GM18951 (cell line): ENCODE measurements at regions not wholly inside any gene's neighbourhood (a gene's known extent, or its start where the extent isn't known, plus 50 kb on each side); places are given as distances from the start of the nearest gene placed in this dataset.

Source experiments
- POLR2A ChIP-seq: IDR thresholded peaks from 4 replicates; pipeline ENCODE4 v1.6.1; 2011; ENCODE audit warnings: mild to moderate bottlenecking; ENCODE audit not compliant: insufficient read length, insufficient read depth; ENCODE audit errors: extremely low read depth
- in situ Hi-C: fragments of 300-500 bp; cut with MboI; formaldehyde crosslinking; loops from one replicate; pipeline ENCODE4 v1.12.0; 2022; ENCODE audit warnings: low sequenced_read_pairs, mixed read lengths, inconsistent platforms; ENCODE audit not compliant: unreplicated experiment

DNA sequence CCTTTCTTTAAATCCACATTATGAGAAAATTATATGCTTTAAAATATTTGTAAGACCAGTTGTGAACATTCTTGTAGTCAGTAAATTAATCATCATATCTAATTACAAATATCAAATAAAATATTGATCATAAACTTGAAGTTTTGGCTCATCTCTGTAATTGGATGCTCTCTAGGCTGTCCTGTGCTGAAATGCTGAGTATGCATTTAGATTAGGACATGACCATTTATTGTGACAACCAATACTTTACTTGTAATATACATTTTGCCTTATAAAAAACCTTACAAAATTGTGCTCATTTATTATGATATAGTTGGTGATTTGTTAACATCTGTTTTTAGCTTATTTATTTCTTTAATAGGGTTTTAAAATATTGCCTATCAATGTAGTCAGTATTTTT lies 116.1 kb upstream of the DOCK10 start:
- in situ Hi-C loops, result no loop called here
- no peak for TF ChIP-seq POLR2A

DNA sequence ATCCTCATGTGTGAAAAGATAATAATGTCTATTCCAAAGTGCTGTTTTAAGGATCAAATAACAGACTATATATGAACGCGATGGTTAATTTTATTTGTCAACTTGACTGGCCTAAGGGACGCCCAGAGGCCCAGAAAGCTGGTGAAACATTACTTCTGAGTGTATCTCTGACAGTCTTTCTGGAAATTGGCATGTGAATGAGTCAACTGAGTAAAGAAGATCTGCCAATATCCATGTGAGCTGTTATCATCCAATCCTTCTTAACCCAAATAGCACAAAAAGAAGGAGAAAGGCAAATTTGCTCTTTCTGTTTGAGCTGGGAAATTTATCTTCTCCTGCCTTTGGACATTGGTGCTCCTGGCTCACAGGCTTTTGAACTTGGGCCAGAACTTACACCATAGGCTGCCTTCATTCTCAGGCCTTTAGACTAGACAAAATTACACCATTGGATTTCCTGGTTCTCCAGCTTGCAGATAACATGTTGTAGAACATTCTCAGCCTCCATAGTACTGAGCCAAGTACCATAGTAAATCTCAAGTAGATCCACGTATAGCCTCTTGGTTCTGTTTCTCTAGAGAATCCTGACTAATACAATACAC lies 114.7 kb upstream of the DOCK10 start:
- no peak for TF ChIP-seq POLR2A
- in situ Hi-C loops, result no loop called here

DNA sequence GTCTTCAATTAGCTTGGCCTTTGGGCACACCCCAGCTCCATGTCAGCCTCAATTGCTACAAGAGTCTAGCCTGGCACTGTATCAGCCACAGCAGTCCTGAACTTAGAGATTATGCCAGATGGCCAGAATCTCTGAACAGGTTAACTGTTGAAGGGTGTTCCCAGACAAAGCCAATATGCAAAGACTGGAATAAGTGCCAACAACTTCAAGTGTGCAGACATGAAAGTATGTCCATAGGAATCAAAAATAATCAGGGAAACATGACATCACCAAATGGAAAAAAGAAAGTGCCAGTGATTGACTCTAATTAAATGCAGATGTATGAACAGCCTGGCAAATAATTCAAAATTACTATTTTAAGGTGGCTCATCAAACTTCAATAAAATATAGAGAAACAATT lies 98.5 kb upstream of the DOCK10 start:
- in situ Hi-C loops, result no loop called here
- no peak for TF ChIP-seq POLR2A

DNA sequence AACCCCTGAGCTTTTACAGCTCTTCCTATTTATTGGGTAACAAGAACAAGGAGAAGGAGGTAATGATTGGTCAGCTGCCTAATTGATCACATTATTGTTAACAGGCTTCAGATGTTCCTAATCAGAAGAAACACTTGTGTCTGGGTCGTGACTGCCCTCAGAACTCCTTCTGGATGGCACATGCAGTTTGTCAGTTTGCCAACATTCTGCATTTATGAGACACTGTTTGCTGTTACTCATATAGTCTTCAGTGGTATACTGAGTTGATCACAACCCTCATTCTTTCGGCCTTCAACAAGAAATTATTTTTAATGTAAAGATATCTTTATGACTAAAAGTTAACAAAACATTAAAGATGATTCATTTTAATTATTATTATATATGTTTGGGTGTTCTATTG lies 95.7 kb upstream of the DOCK10 start:
- no peak for TF ChIP-seq POLR2A
- in situ Hi-C loops, result no loop called here

DNA sequence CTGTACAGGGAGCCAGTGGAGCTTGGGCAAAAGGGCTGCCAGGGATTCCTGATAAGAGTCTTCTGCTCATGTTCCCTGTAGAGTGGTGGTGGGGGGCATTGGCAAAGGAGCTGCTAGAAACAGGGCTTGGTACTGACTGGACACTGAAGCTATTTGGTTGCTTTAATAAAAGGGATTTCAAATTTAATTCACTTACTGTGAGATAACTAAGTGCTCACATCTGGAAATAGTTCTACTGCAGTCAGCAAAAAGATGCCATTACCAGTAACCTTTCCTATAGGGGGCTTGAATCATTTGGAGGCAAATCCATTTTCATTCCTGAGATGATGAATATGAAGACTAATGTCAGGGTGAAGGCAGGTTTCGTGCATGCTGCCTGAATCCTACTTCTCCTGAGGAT lies 94.3 kb upstream of the DOCK10 start:
- no peak for TF ChIP-seq POLR2A
- in situ Hi-C loops, result no loop called here

DNA sequence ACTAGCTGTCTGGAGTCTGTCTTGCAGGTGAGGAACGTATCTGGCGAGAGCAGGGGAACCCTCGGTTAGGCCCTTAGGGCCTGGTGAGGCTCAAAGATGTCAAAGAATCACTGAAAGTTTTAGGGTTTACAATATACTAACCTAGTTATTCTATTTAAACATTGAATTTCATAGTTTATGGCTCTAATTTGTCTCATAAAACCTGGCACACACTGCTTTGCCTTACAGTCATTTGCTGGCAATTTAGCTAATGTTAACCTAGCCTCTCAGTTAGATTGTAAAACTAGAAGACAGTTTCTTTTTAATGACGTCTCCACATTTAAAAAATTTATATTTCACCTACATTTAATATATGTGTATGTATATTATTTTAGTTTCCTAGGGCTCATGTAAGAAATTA lies 89.6 kb upstream of the DOCK10 start:
- no peak for TF ChIP-seq POLR2A
- in situ Hi-C loops, result no loop called here

DNA sequence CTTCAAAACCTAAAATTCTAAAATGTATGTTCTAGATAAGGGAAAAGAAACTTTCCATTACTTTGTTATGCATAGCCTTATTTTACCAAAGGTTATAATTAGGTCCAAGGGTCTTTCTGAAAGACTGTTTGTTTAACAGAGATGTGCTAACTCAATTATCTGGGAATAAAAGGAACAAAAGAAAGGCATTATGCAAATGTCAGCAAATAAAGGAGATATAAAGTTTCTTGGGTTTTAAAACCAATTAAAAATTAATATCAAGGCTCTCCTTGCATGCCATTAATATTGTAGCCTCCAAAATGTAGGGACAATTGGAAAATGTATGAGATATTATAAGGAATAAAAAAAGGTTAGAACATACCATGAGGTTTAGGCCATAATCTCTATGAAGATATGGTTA lies 87.8 kb upstream of the DOCK10 start:
- in situ Hi-C loops, result no loop called here
- no peak for TF ChIP-seq POLR2A

DNA sequence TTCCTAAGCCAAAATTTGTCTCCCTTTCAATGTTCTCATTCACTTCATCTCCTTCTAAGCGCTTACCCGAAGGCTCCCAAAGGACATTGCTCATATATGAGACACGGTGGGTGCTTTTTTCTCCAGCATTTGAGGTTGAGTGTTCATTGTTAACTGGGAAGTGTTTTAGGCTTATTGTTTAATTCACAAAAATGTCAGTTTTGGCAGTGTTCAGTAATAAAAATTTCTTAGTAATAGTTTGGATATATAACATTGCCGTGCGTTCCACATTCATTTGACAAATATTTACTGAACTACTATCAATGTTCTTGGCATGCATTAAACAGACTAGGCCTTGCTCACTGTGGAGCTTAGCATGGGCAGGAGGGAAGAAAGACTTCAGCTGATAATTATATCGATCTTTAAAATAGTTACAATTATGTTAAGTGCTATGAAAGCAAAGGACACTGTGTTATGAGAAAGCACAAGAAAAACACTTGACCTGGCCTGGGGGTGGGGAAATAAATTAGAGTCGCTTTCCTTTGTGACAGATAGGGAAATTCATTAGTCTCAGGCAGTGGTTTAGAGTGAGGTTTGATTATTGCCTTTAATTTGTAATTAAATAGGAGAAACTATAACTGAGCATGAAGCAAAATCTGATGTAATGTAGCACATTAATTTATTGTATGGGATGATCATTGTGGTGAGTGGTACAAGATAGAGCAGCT lies 82.2 kb upstream of the DOCK10 start:
- in situ Hi-C loops, result loop anchor here (10.0 kb wide), 1 partner anchor 520 kb away; no protein-coding TSS in a partner anchor

DNA sequence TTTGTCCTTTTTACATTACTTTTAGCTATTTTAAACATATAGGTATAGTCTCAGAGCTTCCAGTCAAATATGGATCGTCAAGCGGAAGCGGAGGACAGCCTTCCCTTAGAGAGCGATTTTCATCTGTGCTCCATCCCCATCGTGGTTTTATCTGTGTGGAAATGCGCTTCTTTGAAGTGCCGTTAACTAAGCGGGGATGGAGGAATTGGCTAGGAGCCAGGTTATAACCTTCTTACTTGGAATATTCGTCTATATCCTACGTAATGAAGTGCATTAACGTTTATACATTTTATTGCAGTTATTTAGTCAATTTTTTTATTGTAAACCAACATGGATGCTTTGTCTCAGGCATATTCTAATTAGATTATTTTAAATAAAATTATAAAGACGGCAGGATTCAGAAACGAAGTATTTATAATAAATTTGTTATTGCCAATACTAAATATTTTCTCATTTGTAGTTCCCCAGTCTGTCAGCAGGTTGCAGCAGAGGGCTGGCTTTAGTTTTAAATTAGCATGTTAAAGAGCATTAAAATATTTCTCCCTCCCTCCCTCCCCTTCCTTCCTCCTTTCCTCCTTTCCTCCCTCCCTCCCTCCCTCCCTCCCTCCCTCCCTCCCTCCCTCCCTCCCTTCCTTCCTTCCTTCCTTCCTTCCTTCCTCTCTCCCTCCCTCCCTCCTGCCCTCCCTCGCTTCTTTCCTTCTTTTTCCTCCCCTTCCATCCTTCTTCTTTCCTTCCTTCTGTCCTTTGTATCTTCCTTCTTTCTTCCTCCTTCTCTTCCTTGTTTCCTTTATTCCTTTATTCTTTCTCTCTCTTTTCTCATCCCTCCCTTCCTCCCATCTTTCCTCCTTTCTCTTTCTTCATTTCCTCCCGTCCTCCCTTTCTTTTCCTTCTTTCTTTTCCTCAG lies 80.6 kb upstream of the DOCK10 start:
- no peak for TF ChIP-seq POLR2A
- in situ Hi-C loops, result loop anchor here (10.0 kb wide), 1 partner anchor 522 kb away; no protein-coding TSS in a partner anchor

More for the DNA sequence above, 82.2 kb upstream of the DOCK10 start:
- no peak for TF ChIP-seq POLR2A

DNA sequence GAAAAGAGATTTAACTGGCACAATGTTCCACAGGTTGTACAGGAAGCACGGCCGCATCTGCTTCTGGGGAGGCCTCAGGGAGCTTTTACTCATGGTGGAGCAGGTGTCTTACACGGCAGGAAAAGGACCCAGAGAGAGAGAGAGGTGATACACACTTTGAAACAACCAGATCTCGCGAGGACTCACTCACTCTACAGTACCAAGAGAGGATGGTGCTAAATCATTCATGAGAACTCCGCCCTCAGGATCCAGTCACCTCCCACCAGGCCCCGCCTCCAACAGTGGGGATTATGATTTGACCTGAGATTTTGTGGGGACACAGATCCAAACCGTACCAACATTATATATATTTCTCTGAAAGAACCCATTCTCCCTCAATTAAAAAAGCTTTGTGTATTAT lies 79.7 kb upstream of the DOCK10 start:
- in situ Hi-C loops, result loop anchor here (10.0 kb wide), 1 partner anchor 523 kb away; no protein-coding TSS in a partner anchor

DNA sequence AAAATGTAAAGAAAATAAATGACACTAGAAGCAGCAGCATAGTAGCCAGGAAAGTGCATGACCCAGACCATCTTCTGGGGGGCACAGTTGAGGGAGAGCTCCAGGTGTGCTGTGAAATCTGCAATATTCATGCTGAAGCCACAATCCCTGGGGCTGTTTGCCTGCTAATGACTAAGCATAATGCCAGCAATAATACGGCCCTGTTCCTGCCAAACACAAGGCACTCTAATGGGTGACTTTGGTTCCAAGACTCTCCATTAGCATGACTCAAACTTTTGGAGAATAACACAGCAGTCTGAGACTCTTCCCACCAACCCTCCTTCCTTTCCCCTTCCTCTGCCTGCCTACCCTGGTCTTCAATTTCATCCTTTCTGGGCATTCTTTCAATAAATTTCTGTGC lies 77.9 kb upstream of the DOCK10 start:
- TF ChIP-seq POLR2A, result no peak
- in situ Hi-C loops, result loop anchor here (10.0 kb wide), 1 partner anchor 525 kb away; no protein-coding TSS in a partner anchor

More for the DNA sequence above, 79.7 kb upstream of the DOCK10 start:
- no peak for TF ChIP-seq POLR2A

DNA sequence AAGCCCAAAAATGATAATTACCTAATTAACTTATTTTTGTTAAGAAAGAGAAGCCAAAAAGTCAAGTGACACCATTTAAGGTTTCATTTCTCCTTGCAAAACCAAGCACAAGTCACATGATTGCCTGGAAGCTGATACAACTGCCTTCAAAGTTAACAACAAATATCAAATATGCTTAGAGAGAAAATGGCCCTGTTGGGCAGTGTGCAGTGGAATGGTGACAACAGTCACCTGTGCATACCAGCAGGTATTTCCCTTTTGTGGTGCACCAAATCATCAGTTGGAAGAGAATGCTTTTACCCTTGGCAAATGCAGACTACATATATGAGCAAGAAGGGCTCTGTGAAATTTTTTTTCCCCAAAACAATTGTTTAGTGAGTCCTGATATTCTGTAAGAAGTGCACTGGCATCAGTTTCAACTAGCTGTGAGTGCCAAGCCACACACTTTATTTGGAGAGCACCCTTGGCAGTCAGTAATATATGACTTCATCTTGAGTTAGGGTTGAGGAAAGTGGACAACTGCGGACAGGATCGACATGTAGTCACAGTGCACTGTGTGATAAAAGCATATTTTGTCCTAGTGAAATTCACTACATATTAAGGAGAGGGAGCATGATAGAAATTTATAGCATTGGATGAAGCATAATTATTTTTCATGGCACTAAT lies 74.9 kb upstream of the DOCK10 start:
- in situ Hi-C loops, result no loop called here
- TF ChIP-seq POLR2A, result no peak
